Testis (tissue), 2 donors: ENCODE measurements at regions not wholly inside any gene's neighbourhood (a gene's known extent, or its start where the extent isn't known, plus 50 kb on each side); places are given as distances from the start of the nearest gene placed in this dataset.

ENCODE experiments used
- DNase-seq: peaks from one replicate; pipeline ENCODE4 v3.0.0-alpha.2; 2019
- H3K27ac ChIP-seq, 2 donors: fragments of 200-600 bp; sonication (generic); one replicate each; pipeline ENCODE4 v1.5.1; 2019
- H3K27me3 ChIP-seq: fragments of 200-600 bp; sonication (generic); one replicate; pipeline ENCODE4 v1.5.1; 2019
- H3K36me3 ChIP-seq: fragments of 200-600 bp; sonication (generic); one replicate; pipeline ENCODE4 v1.5.1; 2017; ENCODE audit warnings: low read depth; ENCODE audit errors: missing control alignments
- H3K4me1 ChIP-seq: fragments of 200-600 bp; sonication (generic); one replicate; pipeline ENCODE4 v1.5.1; 2019
- H3K4me3 ChIP-seq, 2 donors: fragments of 200-600 bp; sonication (generic); one replicate each; pipeline ENCODE4 v1.5.1; 2017 to 2019
- H3K9me3 ChIP-seq: fragments of 200-600 bp; sonication (generic); one replicate; pipeline ENCODE4 v1.5.1; 2017
- POLR2A ChIP-seq: fragments of 450-650 bp; IDR thresholded peaks from one replicate; pipeline ENCODE4 v1.6.1; 2017; ENCODE audit warnings: antibody characterized with exemption, mild to moderate bottlenecking, moderate library complexity
- WGBS, 2 donors: methylation state at CpG; one replicate each; pipeline ENCODE4 v1.1.5; 2018; 5-methylcytosine and 5-hydroxymethylcytosine counted together
- intact Hi-C: fragments of 100-400 bp; cut with DNase I; formaldehyde crosslinking; loops from one replicate; pipeline ENCODE4 v1.15.1; 2023; ENCODE audit warnings: low total_unique reads
- TF ChIP-seq, protein P1 (sequence below), 3 experiments: fragments of 450-650 bp in 2 of 3; fragments of 200-600 bp in 1 of 3; sonication (generic) in 1 of 3; IDR thresholded peaks; one replicate each; pipeline ENCODE4 v1.5.1; 2016 to 2019; ENCODE audit warnings: antibody characterized with exemption in 3 of 3, mild to moderate bottlenecking in 2 of 3, moderate library complexity in 1 of 3

DNA sequence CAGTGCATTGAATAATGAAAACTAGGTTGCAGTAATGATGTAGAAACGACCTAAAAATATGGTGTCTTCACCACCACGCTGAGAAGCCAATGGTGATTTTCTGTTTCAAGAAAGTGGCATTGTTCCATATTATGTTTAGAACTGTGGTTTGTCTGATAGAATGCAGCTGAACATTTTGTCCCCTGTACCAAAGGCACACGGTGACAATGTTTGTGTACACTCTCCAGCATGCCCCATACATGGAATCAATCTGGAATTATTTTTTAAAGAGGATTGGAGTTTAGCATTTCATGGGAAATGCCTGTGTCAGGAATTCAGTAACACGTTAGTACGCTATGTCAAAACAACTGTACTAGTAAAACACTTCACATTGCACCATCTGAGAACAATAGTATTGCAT lies 237.4 kb upstream of the AUTS2 start:
- no peaks in the 10 kb centered on the region for H3K27me3 ChIP-seq
- no peak overlapping the region for H3K27ac ChIP-seq
- 75 to 83% methylated on average over 5 of the region's 5 CpGs for WGBS, 2 donors
- TF ChIP-seq, protein P1, sequence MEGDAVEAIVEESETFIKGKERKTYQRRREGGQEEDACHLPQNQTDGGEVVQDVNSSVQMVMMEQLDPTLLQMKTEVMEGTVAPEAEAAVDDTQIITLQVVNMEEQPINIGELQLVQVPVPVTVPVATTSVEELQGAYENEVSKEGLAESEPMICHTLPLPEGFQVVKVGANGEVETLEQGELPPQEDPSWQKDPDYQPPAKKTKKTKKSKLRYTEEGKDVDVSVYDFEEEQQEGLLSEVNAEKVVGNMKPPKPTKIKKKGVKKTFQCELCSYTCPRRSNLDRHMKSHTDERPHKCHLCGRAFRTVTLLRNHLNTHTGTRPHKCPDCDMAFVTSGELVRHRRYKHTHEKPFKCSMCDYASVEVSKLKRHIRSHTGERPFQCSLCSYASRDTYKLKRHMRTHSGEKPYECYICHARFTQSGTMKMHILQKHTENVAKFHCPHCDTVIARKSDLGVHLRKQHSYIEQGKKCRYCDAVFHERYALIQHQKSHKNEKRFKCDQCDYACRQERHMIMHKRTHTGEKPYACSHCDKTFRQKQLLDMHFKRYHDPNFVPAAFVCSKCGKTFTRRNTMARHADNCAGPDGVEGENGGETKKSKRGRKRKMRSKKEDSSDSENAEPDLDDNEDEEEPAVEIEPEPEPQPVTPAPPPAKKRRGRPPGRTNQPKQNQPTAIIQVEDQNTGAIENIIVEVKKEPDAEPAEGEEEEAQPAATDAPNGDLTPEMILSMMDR (IDR thresholded peaks at IDR 0.05), result no peak
- no peak for TF ChIP-seq POLR2A
- H3K36me3 ChIP-seq, result no peaks in the 10 kb centered on the region
- intact Hi-C loops, result no loop called here
- H3K4me3 ChIP-seq, result no peak overlapping the region
- H3K4me1 ChIP-seq, result no peaks in the 10 kb centered on the region
- no peaks in the 10 kb centered on the region for H3K9me3 ChIP-seq
- DNase-seq, result no peak

DNA sequence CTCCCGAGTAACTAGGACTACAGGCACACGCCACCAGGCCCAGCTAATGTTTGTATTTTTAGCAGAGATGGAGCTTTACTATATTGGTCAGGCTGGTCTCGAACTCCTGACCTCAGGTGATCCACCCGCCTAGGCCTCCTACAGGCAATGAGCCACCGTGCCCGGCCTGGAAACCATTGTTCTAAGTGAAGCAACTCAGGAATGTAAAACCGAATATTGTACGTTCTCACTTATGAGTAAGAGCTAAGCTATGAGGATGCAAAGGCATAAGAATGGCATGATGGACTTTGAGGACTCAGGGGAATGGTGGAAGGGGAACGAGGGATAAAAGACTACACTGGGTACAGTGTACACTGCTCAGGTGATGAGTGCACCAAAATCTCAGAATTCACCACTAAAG lies 235.1 kb upstream of the AUTS2 start:
- Histone ChIP-seq H3K27ac (no peak overlapping the region), H3K9me3 (no peaks in the 10 kb centered on the region), H3K4me1 (no peaks in the 10 kb centered on the region), H3K27me3 (no peaks in the 10 kb centered on the region), H3K4me3 (no peak overlapping the region), H3K36me3 (no peaks in the 10 kb centered on the region)
- DNase-seq, result no peak
- WGBS, 2 donors, result 92 to 95% methylated on average over 9 of the region's 9 CpGs
- intact Hi-C loops, result no loop called here
- TF ChIP-seq, protein P1 (IDR thresholded peaks at IDR 0.05), result no peak
- TF ChIP-seq POLR2A, result no peak

DNA sequence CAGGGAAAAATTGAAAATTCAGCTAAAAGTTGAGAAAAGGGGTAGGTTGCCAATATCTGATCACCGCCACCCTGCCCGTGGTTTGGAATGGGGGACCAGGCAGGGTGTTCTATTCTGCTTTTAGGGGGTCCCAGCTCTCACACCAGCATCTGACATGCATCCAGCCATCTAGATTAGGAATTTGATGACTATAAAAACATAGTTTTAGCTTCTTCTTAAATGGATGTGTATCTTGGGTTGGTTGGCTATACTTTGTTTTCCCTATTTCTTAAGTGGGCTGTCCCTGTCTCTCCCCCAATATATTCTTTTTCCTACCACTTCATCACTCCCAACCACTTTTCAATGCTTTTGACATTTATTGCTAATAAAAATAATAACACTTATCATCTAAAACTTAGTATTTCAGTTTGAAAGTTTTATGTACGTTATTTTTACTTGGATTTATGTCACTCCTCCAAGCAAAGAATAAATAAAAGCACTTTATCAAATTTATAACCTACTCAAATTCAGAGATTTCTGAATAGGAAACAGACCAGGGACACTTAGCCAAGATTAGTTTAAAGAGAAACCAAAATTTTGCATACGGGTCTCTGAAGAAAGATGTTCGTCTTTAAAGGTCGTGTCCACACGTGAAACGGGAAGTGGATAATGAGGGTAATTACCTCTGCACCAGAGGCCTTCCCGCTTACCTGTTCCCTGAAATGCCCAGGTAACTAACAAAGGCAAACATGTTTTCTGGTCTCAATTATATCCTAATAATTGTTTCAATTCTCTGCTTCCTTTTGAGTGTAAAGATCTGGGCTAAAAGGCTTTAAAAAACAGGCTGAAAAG lies 233.2 kb upstream of the AUTS2 start:
- H3K27me3 ChIP-seq, result no peaks in the 10 kb centered on the region
- intact Hi-C loops, result no loop called here
- no peaks in the 10 kb centered on the region for H3K4me1 ChIP-seq
- no peak for DNase-seq
- H3K4me3 ChIP-seq, result peak overlapping the region in 1 of 2 donors; percentile 1
- H3K27ac ChIP-seq, result no peak overlapping the region
- WGBS, 2 donors, result 34 to 52% methylated on average over 9 of the region's 9 CpGs
- TF ChIP-seq, protein P1 (IDR thresholded peaks at IDR 0.05), result no peak
- TF ChIP-seq POLR2A, result no peak
- no peaks in the 10 kb centered on the region for H3K9me3 ChIP-seq
- H3K36me3 ChIP-seq, result no peaks in the 10 kb centered on the region

DNA sequence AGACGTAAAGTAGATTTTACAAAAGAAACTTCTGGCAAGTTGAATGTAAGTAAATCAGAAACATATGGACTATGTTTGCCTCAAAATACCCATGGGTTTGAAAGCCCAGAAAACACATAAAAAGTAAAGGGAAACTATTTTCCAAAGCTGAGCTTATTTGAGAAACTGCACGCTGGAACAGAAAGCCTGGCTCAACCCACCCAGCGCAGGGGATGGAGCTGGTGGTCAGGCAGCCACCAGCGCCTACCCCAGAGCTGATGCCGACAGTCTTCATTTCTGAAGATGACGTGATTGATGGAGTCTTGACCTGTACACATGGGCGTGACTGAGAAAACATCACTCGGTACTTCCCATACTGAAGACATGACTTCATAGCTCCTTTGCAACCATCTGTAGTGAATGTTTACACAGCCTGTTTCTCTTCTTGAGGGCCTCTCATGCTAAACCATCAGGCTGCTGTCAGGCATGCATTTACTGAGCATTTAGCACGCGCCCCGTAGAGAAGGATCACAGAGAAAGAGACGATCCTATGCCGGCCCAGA lies 232.6 kb upstream of the AUTS2 start:
- Histone ChIP-seq H3K27me3 (no peaks in the 10 kb centered on the region), H3K36me3 (no peaks in the 10 kb centered on the region), H3K27ac (no peak overlapping the region), H3K9me3 (no peaks in the 10 kb centered on the region), H3K4me3 (peak overlapping the region in 1 of 2 donors; percentile 1), H3K4me1 (no peaks in the 10 kb centered on the region)
- WGBS, 2 donors, result 40 to 53% methylated on average over 13 of the region's 13 CpGs
- intact Hi-C loops, result no loop called here
- DNase-seq, result no peak
- no peak for TF ChIP-seq POLR2A

DNA sequence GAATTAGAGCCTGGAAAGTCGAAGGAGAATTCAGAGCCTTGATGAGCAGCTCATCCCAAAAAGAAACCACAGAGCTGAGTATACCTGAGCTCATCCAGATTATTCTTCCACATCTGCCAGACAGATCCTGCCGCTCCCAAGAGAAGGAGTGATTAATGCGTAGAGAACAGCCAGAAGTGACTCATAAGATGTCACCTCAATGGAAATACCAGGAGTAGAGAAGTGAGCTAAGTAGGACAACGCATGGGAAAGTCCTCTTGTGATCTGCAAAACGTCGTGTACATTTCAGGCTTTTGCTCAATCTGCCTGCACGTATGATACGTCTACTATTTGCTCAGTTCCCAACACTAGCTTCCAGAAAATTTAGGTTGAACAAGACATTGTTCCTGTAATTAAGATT lies 230.5 kb upstream of the AUTS2 start:
- TF ChIP-seq, protein P1 (IDR thresholded peaks at IDR 0.05), result no peak
- TF ChIP-seq POLR2A, result no peak
- H3K36me3 ChIP-seq, result no peaks in the 10 kb centered on the region
- no peak overlapping the region for H3K4me3 ChIP-seq
- intact Hi-C loops, result no loop called here
- no peak for DNase-seq
- no peak overlapping the region for H3K27ac ChIP-seq
- no peaks in the 10 kb centered on the region for H3K9me3 ChIP-seq
- 84 to 91% methylated on average over 8 of the region's 8 CpGs for WGBS, 2 donors
- no peaks in the 10 kb centered on the region for H3K4me1 ChIP-seq
- no peaks in the 10 kb centered on the region for H3K27me3 ChIP-seq
